ENCODE measurements at regions not wholly inside any gene's neighbourhood (a gene's known extent, or its start where the extent isn't known, plus 50 kb on each side); places are given as distances from the start of the nearest gene placed in this dataset.
"Not testable (repeated sequence)": the region's sequence is repeated elsewhere in the genome, so short reads cannot be mapped to it uniquely, and the experiment has no call there.

DNA sequence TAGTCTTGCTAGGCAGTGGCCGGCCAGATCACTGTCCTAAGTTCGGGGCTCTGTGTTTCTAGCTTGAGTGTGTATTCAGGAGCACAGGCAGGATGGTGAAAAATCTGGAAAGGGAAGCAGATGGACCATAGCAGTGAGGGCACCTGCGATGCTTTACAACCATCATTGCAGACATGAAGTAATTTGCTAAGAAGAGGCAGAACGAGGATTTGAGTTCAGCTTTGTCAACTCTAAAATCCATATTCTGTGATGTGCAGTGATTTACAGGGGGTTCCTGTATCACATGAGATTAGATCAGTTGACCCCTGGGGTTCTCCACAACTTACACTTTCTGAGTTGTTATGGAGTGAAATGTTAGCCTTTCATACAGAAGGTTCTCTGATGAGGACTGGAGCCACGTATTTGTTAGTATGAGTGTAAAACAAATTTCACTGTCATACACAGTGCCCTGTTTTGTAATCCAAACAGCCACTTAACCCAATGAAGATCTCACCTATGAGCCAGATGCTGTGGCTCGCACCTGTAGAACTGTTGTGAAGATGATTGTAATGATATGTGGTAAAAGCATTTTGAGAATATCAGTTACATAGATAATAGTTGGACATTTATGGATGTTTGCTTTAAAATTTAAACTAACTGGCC lies 173.0 kb upstream of the VKORC1L1 start:
- TF ChIP-seq, protein P1, sequence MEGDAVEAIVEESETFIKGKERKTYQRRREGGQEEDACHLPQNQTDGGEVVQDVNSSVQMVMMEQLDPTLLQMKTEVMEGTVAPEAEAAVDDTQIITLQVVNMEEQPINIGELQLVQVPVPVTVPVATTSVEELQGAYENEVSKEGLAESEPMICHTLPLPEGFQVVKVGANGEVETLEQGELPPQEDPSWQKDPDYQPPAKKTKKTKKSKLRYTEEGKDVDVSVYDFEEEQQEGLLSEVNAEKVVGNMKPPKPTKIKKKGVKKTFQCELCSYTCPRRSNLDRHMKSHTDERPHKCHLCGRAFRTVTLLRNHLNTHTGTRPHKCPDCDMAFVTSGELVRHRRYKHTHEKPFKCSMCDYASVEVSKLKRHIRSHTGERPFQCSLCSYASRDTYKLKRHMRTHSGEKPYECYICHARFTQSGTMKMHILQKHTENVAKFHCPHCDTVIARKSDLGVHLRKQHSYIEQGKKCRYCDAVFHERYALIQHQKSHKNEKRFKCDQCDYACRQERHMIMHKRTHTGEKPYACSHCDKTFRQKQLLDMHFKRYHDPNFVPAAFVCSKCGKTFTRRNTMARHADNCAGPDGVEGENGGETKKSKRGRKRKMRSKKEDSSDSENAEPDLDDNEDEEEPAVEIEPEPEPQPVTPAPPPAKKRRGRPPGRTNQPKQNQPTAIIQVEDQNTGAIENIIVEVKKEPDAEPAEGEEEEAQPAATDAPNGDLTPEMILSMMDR (IDR thresholded peaks at IDR 0.05; ENCODE audit: insufficient read depth, low read length): not testable (repeated sequence)
- not testable (repeated sequence) for TF ChIP-seq POLR2AphosphoS5 (IDR thresholded peaks at IDR 0.05; ENCODE audit: low read depth); SPI1 (IDR thresholded peaks at IDR 0.05; ENCODE audit: borderline replicate concordance, low read depth)

Data from HL-60 (cell line).